H1 (cell line): ENCODE measurements at regions not wholly inside any gene's neighbourhood (a gene's known extent, or its start where the extent isn't known, plus 50 kb on each side); places are given as distances from the start of the nearest gene placed in this dataset.

Source experiments
- ASH2L ChIP-seq: fragments of 200-600, 300-600 bp; sonication (generic); IDR thresholded peaks from one replicate; pipeline ENCODE4 v1.7.1; 2017; ENCODE audit warnings: low read length
- CTCF ChIP-seq, 3 experiments: IDR thresholded peaks; 1 replicate in 2 of 3; 2 replicates in 1 of 3; pipeline versions ENCODE4 v1.5.1 to v1.6.1; 2011; ENCODE audit warnings: low read length in 3 of 3, mild to moderate bottlenecking in 3 of 3, inconsistent platforms in 2 of 3, low read depth in 1 of 3, moderate library complexity in 1 of 3; ENCODE audit not compliant: insufficient read depth in 1 of 3; ENCODE audit errors: control extremely low read depth in 1 of 3
- EP300 ChIP-seq, 2 experiments: IDR thresholded peaks; 1 replicate in 1 of 2; 2 replicates in 1 of 2; pipeline ENCODE4 v1.6.1; 2011 to 2012; ENCODE audit warnings: low read depth in 2 of 2, low read length in 2 of 2, mild to moderate bottlenecking in 2 of 2, borderline replicate concordance in 1 of 2, inconsistent platforms in 1 of 2, moderate library complexity in 1 of 2
- POLR2A ChIP-seq, 2 experiments: IDR thresholded peaks; 1 replicate in 1 of 2; 2 replicates in 1 of 2; pipeline ENCODE4 v1.6.1; 2011; ENCODE audit warnings: low read depth in 2 of 2, low read length in 2 of 2, mild to moderate bottlenecking in 2 of 2; ENCODE audit errors: control extremely low read depth in 1 of 2
- RAD21 ChIP-seq, 2 experiments: IDR thresholded peaks in 1 of 2; conservative IDR thresholded peaks in 1 of 2; 2 replicates each; pipeline ENCODE4 v1.6.1; 2011; ENCODE audit warnings: low read depth in 2 of 2, low read length in 2 of 2, improper control_type of control experiment in 1 of 2, inconsistent platforms in 1 of 2, mild to moderate bottlenecking in 1 of 2, moderate library complexity in 1 of 2
- SRF ChIP-seq: IDR thresholded peaks from 2 replicates; pipeline ENCODE4 v1.6.1; 2011; ENCODE audit warnings: mild to moderate bottlenecking, low read depth, low read length, moderate library complexity
- USF2 ChIP-seq: IDR thresholded peaks from 2 replicates; pipeline ENCODE4 v1.6.1; 2011; ENCODE audit warnings: low read length, improper control_type of control experiment

GRCh38 chr5:104513121-104513602, 950.6 kb upstream of the NUDT12 start:
- TF ChIP-seq POLR2A (IDR thresholded peaks at IDR 0.05; ENCODE audit: control extremely low read depth in 1 of 2, low read depth in 2 of 2, low read length in 2 of 2) (no peak), ASH2L (no peak), USF2 (no peak), SRF (no peak), CTCF (IDR thresholded peaks at IDR 0.05; ENCODE audit: control extremely low read depth in 1 of 3, insufficient read depth in 1 of 3, low read depth in 1 of 3, low read length in 3 of 3) (no peak), EP300 (IDR thresholded peaks at IDR 0.05; ENCODE audit: borderline replicate concordance in 1 of 2, low read depth in 2 of 2, low read length in 2 of 2) (no peak), RAD21 (IDR thresholded peaks at IDR 0.05 in 1 of 2, conservative IDR thresholded peaks at IDR 0.05 in 1 of 2; ENCODE audit: low read depth in 2 of 2, low read length in 2 of 2) (no peak)
